NT2/D1 (cell line): ENCODE measurements at regions not wholly inside any gene's neighbourhood (a gene's known extent, or its start where the extent isn't known, plus 50 kb on each side); places are given as distances from the start of the nearest gene placed in this dataset.

Experiments
- SUZ12 ChIP-seq: IDR thresholded peaks from 2 replicates; pipeline ENCODE4 v1.6.1; 2011; ENCODE audit not compliant: insufficient read length, insufficient read depth; ENCODE audit errors: extremely low read depth
- ZNF274 ChIP-seq: IDR thresholded peaks from 2 replicates; pipeline ENCODE4 v1.6.1; 2011; ENCODE audit warnings: mild to moderate bottlenecking, low read depth, low read length

GRCh38 chr12:19633194-19633593 is 193.9 kb downstream of the AEBP2 start:
- TF ChIP-seq SUZ12: no peak
- no peak for TF ChIP-seq ZNF274
